ENCODE measurements at regions not wholly inside any gene's neighbourhood (a gene's known extent, or its start where the extent isn't known, plus 50 kb on each side); places are given as distances from the start of the nearest gene placed in this dataset.

GRCh38 chr15:98331676-98332075 is 316.7 kb upstream of the IGF1R start:
- no peaks in the 10 kb centered on the region for H3K36me3 ChIP-seq (ENCODE audit: insufficient read depth, low read length)
- peaks cover 2% of the 10 kb centered on the region for H3K9me3 ChIP-seq (ENCODE audit: insufficient read depth, low read depth, low read length)
- TF ChIP-seq EZH2 (IDR thresholded peaks at IDR 0.05; ENCODE audit: insufficient read depth, low read length) = no peak
- no peak for TF ChIP-seq CTCF (IDR thresholded peaks at IDR 0.05; ENCODE audit: insufficient read depth, low read depth, low read length)
- no peak overlapping the region for H3K27ac ChIP-seq (ENCODE audit: low read depth, low read length)
- H3K27ac Mint-ChIP-seq (ENCODE audit: unreplicated experiment) = no peak overlapping the region
- H2AFZ ChIP-seq (ENCODE audit: low read depth, low read length) = no peak overlapping the region
- no peak for DNase-seq (ENCODE audit: low read depth)
- H3K4me1 Mint-ChIP-seq (ENCODE audit: low read depth, unreplicated experiment) = no peaks in the 10 kb centered on the region
- no peaks in the 10 kb centered on the region for H4K20me1 ChIP-seq (ENCODE audit: insufficient read depth, low read length)
- H3K4me2 ChIP-seq (ENCODE audit: low read length) = no peak overlapping the region
- no peaks in the 10 kb centered on the region for H3K4me1 ChIP-seq (ENCODE audit: insufficient read depth, low read length)
- no peak overlapping the region for H3K4me3 Mint-ChIP-seq (ENCODE audit: unreplicated experiment)
- H3K27me3 ChIP-seq (ENCODE audit: insufficient read depth, low read length) = no peaks in the 10 kb centered on the region
- FAIRE-seq = no peak
- H3K4me3 ChIP-seq (ENCODE audit: insufficient read depth, low read depth, low read length) = no peak overlapping the region
- H3K27me3 Mint-ChIP-seq (ENCODE audit: low read depth, unreplicated experiment) = no peaks in the 10 kb centered on the region
- peaks cover 2% of the 10 kb centered on the region for H3K36me3 Mint-ChIP-seq (ENCODE audit: low read depth, unreplicated experiment)
- H3K79me2 ChIP-seq (ENCODE audit: insufficient read depth, low read length) = no peaks in the 10 kb centered on the region
- H3K9me3 Mint-ChIP-seq (ENCODE audit: unreplicated experiment) = peaks cover 7% of the 10 kb centered on the region
- no peak overlapping the region for H3K9ac ChIP-seq (ENCODE audit: low read length)

- no peaks in the 10 kb centered on the region for H3K4me1 Mint-ChIP-seq (ENCODE audit: low read depth, unreplicated experiment)
- Histone ChIP-seq H3K36me3 (ENCODE audit: insufficient read depth, low read length) (no peaks in the 10 kb centered on the region), H4K20me1 (ENCODE audit: insufficient read depth, low read length) (no peaks in the 10 kb centered on the region), H3K27ac (ENCODE audit: low read depth, low read length) (no peak overlapping the region), H2AFZ (ENCODE audit: low read depth, low read length) (no peak overlapping the region), H3K27me3 (ENCODE audit: insufficient read depth, low read length) (no peaks in the 10 kb centered on the region), H3K79me2 (ENCODE audit: insufficient read depth, low read length) (no peaks in the 10 kb centered on the region), H3K4me3 (ENCODE audit: insufficient read depth, low read depth, low read length) (no peak overlapping the region), H3K9me3 (ENCODE audit: insufficient read depth, low read depth, low read length) (peaks cover 2% of the 10 kb centered on the region), H3K4me2 (ENCODE audit: low read length) (no peak overlapping the region), H3K9ac (ENCODE audit: low read length) (no peak overlapping the region), H3K4me1 (ENCODE audit: insufficient read depth, low read length) (no peaks in the 10 kb centered on the region)
- DNase-seq (ENCODE audit: low read depth) = no peak
- peaks cover 7% of the 10 kb centered on the region for H3K9me3 Mint-ChIP-seq (ENCODE audit: unreplicated experiment)
- no peak overlapping the region for H3K4me3 Mint-ChIP-seq (ENCODE audit: unreplicated experiment)
- TF ChIP-seq CTCF (IDR thresholded peaks at IDR 0.05; ENCODE audit: insufficient read depth, low read depth, low read length) (no peak), EZH2 (IDR thresholded peaks at IDR 0.05; ENCODE audit: insufficient read depth, low read length) (no peak)
- no peaks in the 10 kb centered on the region for H3K36me3 Mint-ChIP-seq (ENCODE audit: low read depth, unreplicated experiment)
- H3K27me3 Mint-ChIP-seq (ENCODE audit: low read depth, unreplicated experiment) = peaks cover 2% of the 10 kb centered on the region
- FAIRE-seq = no peak
- no peak overlapping the region for H3K27ac Mint-ChIP-seq (ENCODE audit: unreplicated experiment)
These were observed 315.1 kb upstream of the IGF1R start for GRCh38 chr15:98333251-98333650.

- Histone ChIP-seq H3K4me1 (ENCODE audit: insufficient read depth, low read length) (no peaks in the 10 kb centered on the region), H2AFZ (ENCODE audit: low read depth, low read length) (no peak overlapping the region), H3K27ac (ENCODE audit: low read depth, low read length) (no peak overlapping the region), H3K79me2 (ENCODE audit: insufficient read depth, low read length) (no peaks in the 10 kb centered on the region), H3K9ac (ENCODE audit: low read length) (no peak overlapping the region), H3K36me3 (ENCODE audit: insufficient read depth, low read length) (no peaks in the 10 kb centered on the region), H4K20me1 (ENCODE audit: insufficient read depth, low read length) (no peaks in the 10 kb centered on the region), H3K4me2 (ENCODE audit: low read length) (no peak overlapping the region), H3K27me3 (ENCODE audit: insufficient read depth, low read length) (no peaks in the 10 kb centered on the region), H3K9me3 (ENCODE audit: insufficient read depth, low read depth, low read length) (no peaks in the 10 kb centered on the region), H3K4me3 (ENCODE audit: insufficient read depth, low read depth, low read length) (no peak overlapping the region)
- TF ChIP-seq CTCF (IDR thresholded peaks at IDR 0.05; ENCODE audit: insufficient read depth, low read depth, low read length) (no peak), EZH2 (IDR thresholded peaks at IDR 0.05; ENCODE audit: insufficient read depth, low read length) (no peak)
- no peak for FAIRE-seq
- H3K27ac Mint-ChIP-seq (ENCODE audit: unreplicated experiment) = no peak overlapping the region
- H3K36me3 Mint-ChIP-seq (ENCODE audit: low read depth, unreplicated experiment) = no peaks in the 10 kb centered on the region
- H3K4me1 Mint-ChIP-seq (ENCODE audit: low read depth, unreplicated experiment) = no peaks in the 10 kb centered on the region
- H3K4me3 Mint-ChIP-seq (ENCODE audit: unreplicated experiment) = no peak overlapping the region
- DNase-seq (ENCODE audit: low read depth) = no peak
- peaks cover 13% of the 10 kb centered on the region for H3K27me3 Mint-ChIP-seq (ENCODE audit: low read depth, unreplicated experiment)
- no peaks in the 10 kb centered on the region for H3K9me3 Mint-ChIP-seq (ENCODE audit: unreplicated experiment)
These were observed 305.4 kb upstream of the IGF1R start for GRCh38 chr15:98342911-98343310.
